HCT116 (cell line): ENCODE measurements at regions not wholly inside any gene's neighbourhood (a gene's known extent, or its start where the extent isn't known, plus 50 kb on each side); places are given as distances from the start of the nearest gene placed in this dataset.

Experiments
- ATAC-seq: fragments of 200-7000 bp; cut with Tn5 transposase; 2 replicates; pipeline ENCODE4 v1.9.1; 2020; ENCODE audit warnings: mild to moderate bottlenecking, moderate library complexity
- BruUV-seq: library from RNA; stranded (reverse); fragments of 400-500 nt; replicated peaks from 2 replicates; lab custom pipeline; 2021; lab: Mats Ljungman, UMichigan
- CTCF ChIA-PET: fragments of 300-600 bp; sonication (Branson Sonifier 250); formaldehyde crosslinking; loops from one replicate; lab custom pipeline; 2021; ENCODE audit warnings: antibody characterized with exemption; lab: Charles Lee
- POLR2A ChIA-PET: fragments of 300-600, 350-600 bp; sonication (Branson Sonifier 250); formaldehyde crosslinking; loops from one replicate; lab custom pipeline; 2021; ENCODE audit warnings: antibody characterized with exemption; lab: Charles Lee
- RAD21 ChIA-PET, 2 experiments: fragments of 300-600 bp; sonication (Branson Sonifier 250); formaldehyde crosslinking; loops; one replicate each; lab custom pipeline; 2023; ENCODE audit warnings: low total read pairs in 2 of 2; ENCODE audit not compliant: uncharacterized antibody in 2 of 2, unreplicated experiment in 2 of 2, low non-redundant PET in 1 of 2; lab: Charles Lee
- DNase-seq: peaks from one replicate; pipeline ENCODE4 v3.0.0-alpha.2; 2010; ENCODE audit warnings: low read depth, low spot score
- H2AFZ ChIP-seq: fragments of 200-600 bp; shearing (Covaris generic), sonication (generic); 2 replicates; pipeline ENCODE4 v1.6.1; 2017; ENCODE audit warnings: low read depth, mixed run types, mixed read lengths, antibody characterized with exemption, low read length; ENCODE audit not compliant: poor library complexity, severe bottlenecking
- H3K27ac ChIP-seq: 2 replicates; pipeline ENCODE4 v1.5.1; 2012; ENCODE audit warnings: low read depth, low read length
- H3K27me3 ChIP-seq: fragments of 200-600 bp; sonication (generic); 2 replicates; pipeline ENCODE4 v1.6.1; 2016; ENCODE audit warnings: mixed run types, low read length, mixed read lengths; ENCODE audit not compliant: insufficient read depth
- H3K36me3 ChIP-seq, 2 experiments: fragments of 200-500 bp in 1 of 2; fragments of 200-600 bp in 1 of 2; sonication (Bioruptor generic) in 1 of 2; sonication (generic) in 1 of 2; 2 replicates each; pipeline versions ENCODE4 v1.5.1 to v1.6.1; 2014 to 2016; ENCODE audit warnings: low read length in 2 of 2, inconsistent platforms in 1 of 2, mixed read lengths in 1 of 2, mixed run types in 1 of 2; ENCODE audit not compliant: insufficient read depth in 2 of 2, control insufficient read depth in 1 of 2
- H3K4me1 ChIP-seq, 2 experiments: fragments of 200-600 bp in 1 of 2; sonication (generic) in 1 of 2; 2 replicates each; pipeline versions ENCODE4 v1.5.1 to v1.6.1; 2012 to 2017; ENCODE audit warnings: low read length in 2 of 2, inconsistent platforms in 1 of 2, mild to moderate bottlenecking in 1 of 2, mixed read lengths in 1 of 2, mixed run types in 1 of 2, moderate library complexity in 1 of 2; ENCODE audit not compliant: insufficient read depth in 2 of 2, control insufficient read depth in 1 of 2
- H3K4me2 ChIP-seq: fragments of 200-600 bp; sonication (generic); 2 replicates; pipeline ENCODE4 v1.6.1; 2017; ENCODE audit warnings: mixed run types, low read length, mixed read lengths
- H3K4me3 ChIP-seq, 2 experiments: fragments of 200-600 bp in 1 of 2; sonication (generic) in 1 of 2; replicated peaks in 1 of 2; 2 replicates each; pipeline ENCODE4 v1.5.1; 2011 to 2016; ENCODE audit warnings: low read length in 2 of 2, control low read depth in 1 of 2, low read depth in 1 of 2, mild to moderate bottlenecking in 1 of 2, mixed read lengths in 1 of 2, mixed run types in 1 of 2
- H3K79me2 ChIP-seq: fragments of 200-600 bp; sonication (generic); 2 replicates; pipeline ENCODE4 v1.6.1; 2017; ENCODE audit warnings: mild to moderate bottlenecking, mixed run types, low read length, moderate library complexity, mixed read lengths; ENCODE audit not compliant: insufficient read depth
- H3K9ac ChIP-seq: fragments of 200-600 bp; sonication (generic); 2 replicates; pipeline ENCODE4 v1.6.1; 2016; ENCODE audit warnings: low read length, mixed read lengths
- H3K9me2 ChIP-seq: fragments of 200-600 bp; sonication (generic), shearing (Covaris generic); 2 replicates; pipeline ENCODE4 v1.6.1; 2017; ENCODE audit warnings: mixed run types, mild to moderate bottlenecking, moderate library complexity; ENCODE audit not compliant: insufficient read depth
- H3K9me3 ChIP-seq, 2 experiments: fragments of 200-500 bp in 1 of 2; fragments of 200-600 bp in 1 of 2; sonication (Bioruptor generic) in 1 of 2; sonication (generic) in 1 of 2; 2 replicates each; pipeline ENCODE4 v1.6.1; 2014 to 2017; ENCODE audit warnings: low read length in 2 of 2, mixed read lengths in 2 of 2, inconsistent platforms in 1 of 2, low read depth in 1 of 2, mild to moderate bottlenecking in 1 of 2, mixed run types in 1 of 2, moderate library complexity in 1 of 2; ENCODE audit not compliant: control insufficient read depth in 1 of 2, insufficient read depth in 1 of 2
- H4K20me1 ChIP-seq: fragments of 200-600 bp; sonication (generic), shearing (Covaris generic); 2 replicates; pipeline ENCODE4 v1.6.1; 2017; ENCODE audit warnings: mixed run types, mild to moderate bottlenecking, moderate library complexity; ENCODE audit not compliant: insufficient read depth
- CBX3 ChIP-seq: IDR thresholded peaks from 2 replicates; pipeline ENCODE4 v1.6.1; 2012; ENCODE audit warnings: low read depth
- CEBPB ChIP-seq: IDR thresholded peaks from 2 replicates; pipeline ENCODE4 v1.6.1; 2012; ENCODE audit warnings: low read depth
- EZH2 ChIP-seq: fragments of 200-600 bp; sonication (generic); IDR thresholded peaks from 2 replicates; pipeline ENCODE4 v1.6.1; 2017; ENCODE audit warnings: antibody characterized with exemption, mixed run types
- EZH2phosphoT487 ChIP-seq: fragments of 200-600 bp; IDR thresholded peaks from 2 replicates; pipeline ENCODE4 v1.6.1; 2018; ENCODE audit warnings: antibody characterized with exemption, borderline replicate concordance
- FOSL1 ChIP-seq: IDR thresholded peaks from 2 replicates; pipeline ENCODE4 v1.6.1; 2012; ENCODE audit warnings: low read depth
- POLR2AphosphoS5 ChIP-seq: IDR thresholded peaks from 2 replicates; pipeline ENCODE4 v1.6.1; 2011; ENCODE audit warnings: mild to moderate bottlenecking, low read depth, low read length, moderate library complexity
- SIN3A ChIP-seq: IDR thresholded peaks from 2 replicates; pipeline ENCODE4 v1.6.1; 2012; ENCODE audit warnings: low read depth
- TCF7L2 ChIP-seq: IDR thresholded peaks from 2 replicates; pipeline ENCODE4 v1.7.0; 2011; ENCODE audit warnings: borderline replicate concordance, inconsistent platforms; ENCODE audit not compliant: insufficient read depth, insufficient read length; ENCODE audit errors: extremely low read depth
- YY1 ChIP-seq: IDR thresholded peaks from 2 replicates; pipeline ENCODE4 v1.6.1; 2011; ENCODE audit warnings: low read length, low read depth, moderate library complexity, mild to moderate bottlenecking; ENCODE audit not compliant: insufficient replicate concordance; ENCODE audit errors: extremely low read depth
- ZFX ChIP-seq: fragments of 450-650 bp; IDR thresholded peaks from 2 replicates; pipeline ENCODE4 v1.6.1; 2017
- ZNF274 ChIP-seq: fragments of 200-500 bp; sonication (Bioruptor generic); IDR thresholded peaks from 2 replicates; pipeline ENCODE4 v1.6.1; 2014; ENCODE audit warnings: mild to moderate bottlenecking, low read depth, low read length, inconsistent platforms
- intact Hi-C: fragments of 100-400 bp; cut with micrococcal nuclease; formaldehyde crosslinking; loops from 2 replicates; pipeline ENCODE4 v1.10.0; 2022
- TF ChIP-seq, protein P1 (sequence below): IDR thresholded peaks from 2 replicates; pipeline ENCODE4 v1.6.1; 2012; ENCODE audit warnings: low read depth
- TF ChIP-seq, protein P2 (sequence below): IDR thresholded peaks from 2 replicates; pipeline ENCODE4 v1.6.1; 2012
- TF ChIP-seq, protein P3 (sequence below): IDR thresholded peaks from 2 replicates; pipeline ENCODE4 v1.6.1; 2011; ENCODE audit warnings: mild to moderate bottlenecking, low read length, moderate library complexity; ENCODE audit not compliant: insufficient replicate concordance; ENCODE audit errors: extremely low read depth

DNA sequence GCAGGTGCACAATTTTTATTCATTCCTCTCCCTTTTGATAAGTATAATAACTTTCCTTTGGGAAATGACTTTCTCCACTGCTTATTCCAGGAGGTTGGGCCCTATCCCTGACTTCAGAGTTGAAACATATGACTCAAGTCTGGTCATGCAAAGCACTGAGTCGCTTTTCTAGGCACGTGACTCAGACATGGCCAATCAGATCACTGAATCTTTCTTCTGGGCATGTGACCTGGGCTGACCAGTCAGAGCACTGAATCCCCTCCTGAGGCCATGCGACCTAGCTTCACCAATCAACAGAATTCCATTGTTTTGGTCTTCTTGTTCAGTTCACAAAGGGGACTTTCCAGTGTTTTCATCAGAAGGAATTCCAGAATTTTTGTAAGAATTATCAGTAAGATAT, 377.1 kb upstream of the KITLG start:
- H3K9me3 ChIP-seq, result no peaks in the 10 kb centered on the region
- no peak for ATAC-seq
- H3K9me2 ChIP-seq, result no peaks in the 10 kb centered on the region
- no peak for DNase-seq
- H3K27ac ChIP-seq, result peak overlapping the region; percentile 97
- no peaks in the 10 kb centered on the region for H3K27me3 ChIP-seq
- no peak for TF ChIP-seq ZFX
- 0 out of 2 replicates have a peak, but pooled peaks have one; percentile 10 for TF ChIP-seq FOSL1
- H4K20me1 ChIP-seq, result no peaks in the 10 kb centered on the region
- RAD21 ChIA-PET, result no interaction called here
- H3K9ac ChIP-seq, result no peak overlapping the region
- POLR2A ChIA-PET, result interaction anchor here (1.2 kb wide), 1 partner anchor 377 kb away, joined by 4 read pairs; the partner anchor contains the start of gene KITLG
- no peak overlapping the region for H2AFZ ChIP-seq
- CTCF ChIA-PET, result interaction anchor here (1.2 kb wide), 1 partner anchor 11 kb away, joined by 3 read pairs; no protein-coding TSS in a partner anchor
- H3K4me3 ChIP-seq, result no peak overlapping the region
- H3K4me2 ChIP-seq, result 0 out of 2 replicates have a peak overlapping the region, but pooled peaks have one; percentile 8
- BruUV-seq, result no TSS peak
- peaks cover 42% of the 10 kb centered on the region; the same call in 1 of the 2 replicates for H3K79me2 ChIP-seq
- peaks cover 92 to 100% of the 10 kb centered on the region in 2 experiments for H3K4me1 ChIP-seq
- intact Hi-C loops, result no loop called here
- 0 out of 4 replicates have a peak, but pooled peaks cover 0 to 10% of the 10 kb centered on the region in 2 experiments for H3K36me3 ChIP-seq

DNA sequence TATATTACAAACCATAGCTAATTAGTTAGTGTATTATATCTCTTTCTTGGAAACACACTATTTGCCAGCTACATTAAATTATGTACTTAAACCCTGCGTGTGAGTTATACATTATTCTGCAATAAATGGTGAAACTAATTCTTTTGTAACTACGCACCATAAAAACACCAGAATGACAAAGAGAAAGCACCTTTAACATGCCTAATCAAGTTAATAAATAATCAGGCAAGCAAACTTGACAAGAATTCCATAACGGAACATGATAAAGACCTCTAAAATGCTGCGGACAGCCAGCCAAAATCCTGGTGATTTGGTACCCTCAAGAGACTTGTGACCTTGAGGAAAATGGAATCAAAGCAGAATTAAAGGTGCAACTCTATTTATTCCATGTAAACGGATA, 375.3 kb upstream of the KITLG start:
- peaks cover 47% of the 10 kb centered on the region; the same call in 1 of the 2 replicates for H3K79me2 ChIP-seq
- peak overlapping the region; percentile 6 for H2AFZ ChIP-seq
- no peak overlapping the region for H3K9ac ChIP-seq
- ChIA-PET POLR2A (interaction anchor here (2.3 kb wide), 1 partner anchor 12 kb away, joined by 11 read pairs; no protein-coding TSS in a partner anchor), CTCF (no interaction called here), RAD21 (no interaction called here)
- no peaks in the 10 kb centered on the region for H3K27me3 ChIP-seq
- intact Hi-C loops, result no loop called here
- peaks cover 89 to 100% of the 10 kb centered on the region in 2 experiments for H3K4me1 ChIP-seq
- H3K4me2 ChIP-seq, result no peak overlapping the region
- no peaks in the 10 kb centered on the region for H3K9me3 ChIP-seq
- H3K9me2 ChIP-seq, result no peaks in the 10 kb centered on the region
- 0 out of 4 replicates have a peak, but pooled peaks cover 0 to 10% of the 10 kb centered on the region in 2 experiments for H3K36me3 ChIP-seq
- H3K4me3 ChIP-seq, result no peak overlapping the region
- no TSS peak for BruUV-seq
- no peaks in the 10 kb centered on the region for H4K20me1 ChIP-seq
- H3K27ac ChIP-seq, result peak overlapping the region; percentile 97
- ATAC-seq (no peak), DNase-seq (no peak)
- no peak for TF ChIP-seq EZH2phosphoT487
- TF ChIP-seq SIN3A, result no peak
- TF ChIP-seq, protein P1, sequence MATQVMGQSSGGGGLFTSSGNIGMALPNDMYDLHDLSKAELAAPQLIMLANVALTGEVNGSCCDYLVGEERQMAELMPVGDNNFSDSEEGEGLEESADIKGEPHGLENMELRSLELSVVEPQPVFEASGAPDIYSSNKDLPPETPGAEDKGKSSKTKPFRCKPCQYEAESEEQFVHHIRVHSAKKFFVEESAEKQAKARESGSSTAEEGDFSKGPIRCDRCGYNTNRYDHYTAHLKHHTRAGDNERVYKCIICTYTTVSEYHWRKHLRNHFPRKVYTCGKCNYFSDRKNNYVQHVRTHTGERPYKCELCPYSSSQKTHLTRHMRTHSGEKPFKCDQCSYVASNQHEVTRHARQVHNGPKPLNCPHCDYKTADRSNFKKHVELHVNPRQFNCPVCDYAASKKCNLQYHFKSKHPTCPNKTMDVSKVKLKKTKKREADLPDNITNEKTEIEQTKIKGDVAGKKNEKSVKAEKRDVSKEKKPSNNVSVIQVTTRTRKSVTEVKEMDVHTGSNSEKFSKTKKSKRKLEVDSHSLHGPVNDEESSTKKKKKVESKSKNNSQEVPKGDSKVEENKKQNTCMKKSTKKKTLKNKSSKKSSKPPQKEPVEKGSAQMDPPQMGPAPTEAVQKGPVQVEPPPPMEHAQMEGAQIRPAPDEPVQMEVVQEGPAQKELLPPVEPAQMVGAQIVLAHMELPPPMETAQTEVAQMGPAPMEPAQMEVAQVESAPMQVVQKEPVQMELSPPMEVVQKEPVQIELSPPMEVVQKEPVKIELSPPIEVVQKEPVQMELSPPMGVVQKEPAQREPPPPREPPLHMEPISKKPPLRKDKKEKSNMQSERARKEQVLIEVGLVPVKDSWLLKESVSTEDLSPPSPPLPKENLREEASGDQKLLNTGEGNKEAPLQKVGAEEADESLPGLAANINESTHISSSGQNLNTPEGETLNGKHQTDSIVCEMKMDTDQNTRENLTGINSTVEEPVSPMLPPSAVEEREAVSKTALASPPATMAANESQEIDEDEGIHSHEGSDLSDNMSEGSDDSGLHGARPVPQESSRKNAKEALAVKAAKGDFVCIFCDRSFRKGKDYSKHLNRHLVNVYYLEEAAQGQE, result no peak
- TF ChIP-seq EZH2, result no peak
- no peak for TF ChIP-seq ZFX
- TF ChIP-seq, protein P2, sequence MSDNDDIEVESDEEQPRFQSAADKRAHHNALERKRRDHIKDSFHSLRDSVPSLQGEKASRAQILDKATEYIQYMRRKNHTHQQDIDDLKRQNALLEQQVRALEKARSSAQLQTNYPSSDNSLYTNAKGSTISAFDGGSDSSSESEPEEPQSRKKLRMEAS, result no peak
- no peak for TF ChIP-seq TCF7L2
- TF ChIP-seq ZNF274, result no peak
- no peak for TF ChIP-seq YY1
- TF ChIP-seq, protein P3, sequence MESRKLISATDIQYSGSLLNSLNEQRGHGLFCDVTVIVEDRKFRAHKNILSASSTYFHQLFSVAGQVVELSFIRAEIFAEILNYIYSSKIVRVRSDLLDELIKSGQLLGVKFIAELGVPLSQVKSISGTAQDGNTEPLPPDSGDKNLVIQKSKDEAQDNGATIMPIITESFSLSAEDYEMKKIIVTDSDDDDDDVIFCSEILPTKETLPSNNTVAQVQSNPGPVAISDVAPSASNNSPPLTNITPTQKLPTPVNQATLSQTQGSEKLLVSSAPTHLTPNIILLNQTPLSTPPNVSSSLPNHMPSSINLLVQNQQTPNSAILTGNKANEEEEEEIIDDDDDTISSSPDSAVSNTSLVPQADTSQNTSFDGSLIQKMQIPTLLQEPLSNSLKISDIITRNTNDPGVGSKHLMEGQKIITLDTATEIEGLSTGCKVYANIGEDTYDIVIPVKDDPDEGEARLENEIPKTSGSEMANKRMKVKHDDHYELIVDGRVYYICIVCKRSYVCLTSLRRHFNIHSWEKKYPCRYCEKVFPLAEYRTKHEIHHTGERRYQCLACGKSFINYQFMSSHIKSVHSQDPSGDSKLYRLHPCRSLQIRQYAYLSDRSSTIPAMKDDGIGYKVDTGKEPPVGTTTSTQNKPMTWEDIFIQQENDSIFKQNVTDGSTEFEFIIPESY, result no peak
- no peak for TF ChIP-seq POLR2AphosphoS5
- TF ChIP-seq FOSL1, result no peak
- no peak for TF ChIP-seq CBX3
- no peak for TF ChIP-seq CEBPB
